H1 (cell line): ENCODE measurements at regions not wholly inside any gene's neighbourhood (a gene's known extent, or its start where the extent isn't known, plus 50 kb on each side); places are given as distances from the start of the nearest gene placed in this dataset.

Experiments
- CTCF ChIA-PET: fragments of 300-600 bp; sonication (Branson Sonifier 250); formaldehyde crosslinking; loops from one replicate; lab custom pipeline; 2021; ENCODE audit not compliant: partially characterized antibody; lab: Charles Lee
- POLR2A ChIA-PET: fragments of 300-600 bp; sonication (Branson Sonifier 250); formaldehyde crosslinking; loops from one replicate; lab custom pipeline; 2021; ENCODE audit warnings: inconsistent platforms; ENCODE audit not compliant: partially characterized antibody; lab: Charles Lee
- DNase-seq, 2 experiments: peaks; one replicate each; pipeline versions ENCODE4 v3.0.0 to v3.0.0-alpha.2; 2010 to 2022; ENCODE audit warnings: low spot score in 2 of 2, low read depth in 1 of 2, mixed read lengths in 1 of 2
- FAIRE-seq: peaks from 2 replicates; lab custom pipeline; 2011; peaks lifted over from hg19 to GRCh38; lab: Jason Lieb, UNC
- H2AFZ ChIP-seq: 2 replicates; pipeline ENCODE4 v1.8.1; 2012; ENCODE audit warnings: low read length, inconsistent platforms
- H2AK5ac ChIP-seq: 2 replicates; pipeline ENCODE4 v1.6.1; 2013; ENCODE audit warnings: low read depth, low read length
- H2BK120ac ChIP-seq: replicated peaks from 2 replicates; pipeline ENCODE3; 2013; ENCODE audit warnings: low read depth, low read length, inconsistent platforms
- H2BK12ac ChIP-seq: 2 replicates; pipeline ENCODE4 v1.6.1; 2013; ENCODE audit warnings: low read depth, low read length
- H2BK15ac ChIP-seq: 2 replicates; pipeline ENCODE4 v1.6.1; 2013; ENCODE audit warnings: low read length
- H2BK20ac ChIP-seq: 2 replicates; pipeline ENCODE4 v1.6.1; 2013; ENCODE audit warnings: low read length
- H2BK5ac ChIP-seq: 2 replicates; pipeline ENCODE4 v1.6.1; 2013; ENCODE audit warnings: low read depth, low read length
- H3K14ac ChIP-seq: 2 replicates; pipeline ENCODE4 v1.6.1; 2013; ENCODE audit warnings: inconsistent platforms; ENCODE audit not compliant: insufficient read length
- H3K18ac ChIP-seq: 2 replicates; pipeline ENCODE4 v1.6.1; 2013; ENCODE audit warnings: low read length; ENCODE audit errors: extremely low read depth
- H3K23ac ChIP-seq: 2 replicates; pipeline ENCODE4 v1.6.1; 2013; ENCODE audit warnings: inconsistent platforms; ENCODE audit not compliant: insufficient read length
- H3K23me2 ChIP-seq: 2 replicates; pipeline ENCODE4 v1.6.1; 2013; ENCODE audit warnings: low read depth, low read length
- H3K27ac ChIP-seq: 2 replicates; pipeline ENCODE4 v1.6.1; 2011; ENCODE audit warnings: low read depth, low read length, inconsistent platforms
- H3K27me3 ChIP-seq, 4 experiments: replicated peaks in 1 of 4; 1 replicate in 1 of 4; 2 replicates in 3 of 4; pipeline versions ENCODE4 v1.6.1 to v1.8.1; 2011 to 2013; ENCODE audit warnings: low read length in 3 of 4, mild to moderate bottlenecking in 3 of 4, inconsistent platforms in 2 of 4, mixed read lengths in 2 of 4, moderate library complexity in 1 of 4; ENCODE audit not compliant: control insufficient read depth in 3 of 4, insufficient read depth in 3 of 4; ENCODE audit errors: extremely low read depth in 1 of 4
- H3K36me3 ChIP-seq, 4 experiments: 2 replicates each; pipeline versions ENCODE4 v1.6.1 to v1.8.1; 2011 to 2013; ENCODE audit warnings: mild to moderate bottlenecking in 4 of 4, low read length in 3 of 4, moderate library complexity in 2 of 4, control low read depth in 1 of 4, inconsistent platforms in 1 of 4; ENCODE audit not compliant: insufficient read depth in 4 of 4, control insufficient read depth in 2 of 4
- H3K4ac ChIP-seq: replicated peaks from 2 replicates; pipeline ENCODE3; 2013; ENCODE audit warnings: low read length, low read depth, mixed read lengths, inconsistent platforms; ENCODE audit not compliant: insufficient read length
- H3K4me1 ChIP-seq, 4 experiments: replicated peaks in 1 of 4; 1 replicate in 1 of 4; 2 replicates in 3 of 4; pipeline versions ENCODE4 v1.6.1 to v1.8.1; 2011 to 2013; ENCODE audit warnings: low read length in 3 of 4, inconsistent platforms in 2 of 4, mixed read lengths in 1 of 4; ENCODE audit not compliant: insufficient read depth in 4 of 4, control insufficient read depth in 3 of 4
- H3K4me2 ChIP-seq, 2 experiments: 2 replicates each; pipeline versions ENCODE4 v1.6.1 to v1.8.1; 2011 to 2013; ENCODE audit warnings: low read depth in 2 of 2, low read length in 2 of 2, control low read depth in 1 of 2, inconsistent platforms in 1 of 2, mild to moderate bottlenecking in 1 of 2; ENCODE audit not compliant: insufficient read depth in 1 of 2
- H3K4me3 ChIP-seq, 4 experiments: fragments of 200-600, 300-600 bp in 1 of 4; sonication (generic), shearing (Covaris generic), sonication (Bioruptor Twin) in 1 of 4; 2 replicates each; pipeline versions ENCODE4 v1.5.1 to v1.8.1; 2011 to 2016; ENCODE audit warnings: low read length in 4 of 4, low read depth in 3 of 4, control low read depth in 2 of 4, inconsistent platforms in 2 of 4, mild to moderate bottlenecking in 2 of 4, mixed read lengths in 1 of 4, moderate library complexity in 1 of 4; ENCODE audit not compliant: insufficient read depth in 2 of 4; ENCODE audit errors: extremely low read depth in 1 of 4
- H3K56ac ChIP-seq: replicated peaks from 2 replicates; pipeline ENCODE3; 2013; ENCODE audit warnings: low read depth, mild to moderate bottlenecking, mixed read lengths, low read length, inconsistent platforms; ENCODE audit not compliant: insufficient read length
- H3K79me1 ChIP-seq: 2 replicates; pipeline ENCODE4 v1.6.1; 2013; ENCODE audit warnings: low read depth, low read length, control low read depth
- H3K79me2 ChIP-seq, 2 experiments: 2 replicates each; pipeline versions ENCODE4 v1.6.1 to v1.8.1; 2012 to 2013; ENCODE audit warnings: low read length in 2 of 2, mild to moderate bottlenecking in 2 of 2, inconsistent platforms in 1 of 2; ENCODE audit not compliant: insufficient read depth in 2 of 2, control insufficient read depth in 1 of 2
- H3K9ac ChIP-seq, 4 experiments: replicated peaks in 1 of 4; 1 replicate in 1 of 4; 2 replicates in 3 of 4; pipeline versions ENCODE4 v1.6.1 to v1.8.1; 2011 to 2013; ENCODE audit warnings: low read depth in 3 of 4, low read length in 3 of 4, control low read depth in 2 of 4, mild to moderate bottlenecking in 2 of 4, moderate library complexity in 2 of 4, inconsistent platforms in 1 of 4; ENCODE audit errors: extremely low read depth in 1 of 4
- H3K9me3 ChIP-seq, 2 experiments: 2 replicates each; pipeline versions ENCODE4 v1.6.1 to v1.8.1; 2012 to 2013; ENCODE audit warnings: mild to moderate bottlenecking in 2 of 2, moderate library complexity in 2 of 2, control low read depth in 1 of 2, inconsistent platforms in 1 of 2, low read depth in 1 of 2, low read length in 1 of 2, mixed read lengths in 1 of 2; ENCODE audit not compliant: insufficient read depth in 2 of 2
- H4K20me1 ChIP-seq, 2 experiments: replicated peaks in 1 of 2; 2 replicates each; pipeline versions ENCODE3 to v1.8.1; 2011 to 2013; ENCODE audit warnings: inconsistent platforms in 2 of 2, low read length in 2 of 2, mild to moderate bottlenecking in 1 of 2; ENCODE audit not compliant: insufficient read depth in 2 of 2, control insufficient read depth in 1 of 2
- H4K5ac ChIP-seq: 2 replicates; pipeline ENCODE4 v1.6.1; 2013; ENCODE audit warnings: low read length, low read depth, mixed read lengths, inconsistent platforms; ENCODE audit not compliant: insufficient read length
- H4K8ac ChIP-seq: 2 replicates; pipeline ENCODE4 v1.8.0; 2013; ENCODE audit warnings: mild to moderate bottlenecking, moderate library complexity, low read length, inconsistent platforms; ENCODE audit not compliant: insufficient read depth; ENCODE audit errors: extremely low read depth
- H4K91ac ChIP-seq: replicated peaks from 2 replicates; pipeline ENCODE3; 2013; ENCODE audit warnings: low read length, mixed read lengths, inconsistent platforms; ENCODE audit not compliant: insufficient read length
- NRF1 ChIP-seq: IDR thresholded peaks from 2 replicates; pipeline ENCODE4 v1.6.1; 2011; ENCODE audit warnings: mild to moderate bottlenecking, low read depth, low read length, improper control_type of control experiment
- SIX5 ChIP-seq: IDR thresholded peaks from 2 replicates; pipeline ENCODE4 v1.6.1; 2011; ENCODE audit warnings: mild to moderate bottlenecking, low read depth, low read length
- WGBS, 2 experiments: shearing (Covaris generic) in 1 of 2; methylation state at CpG; one replicate each; pipeline versions ENCODE4 v1.1.6 to v1.1.7; 2013 to 2015; ENCODE audit warnings: low lambda C conversion rate in 2 of 2, mixed read lengths in 2 of 2, inconsistent platforms in 1 of 2, low coverage in 1 of 2, missing lambda C conversion rate in 1 of 2; ENCODE audit not compliant: insufficient replicate concordance in 2 of 2, insufficient coverage in 1 of 2, insufficient read length in 1 of 2; ENCODE audit errors: extremely low coverage in 1 of 2, missing lambda C conversion rate in 1 of 2; 5-methylcytosine and 5-hydroxymethylcytosine counted together

- Histone ChIP-seq H3K79me1 (no peaks in the 10 kb centered on the region), H2BK12ac (no peak overlapping the region), H3K56ac (no peak overlapping the region), H3K18ac (no peak overlapping the region), H2AFZ (no peak overlapping the region), H3K4me2 (no peak overlapping the region), H3K4me1 (no peaks in the 10 kb centered on the region), H2AK5ac (no peak overlapping the region), H4K8ac (no peak overlapping the region), H3K9ac (no peak overlapping the region), H3K27ac (no peak overlapping the region), H2BK20ac (no peak overlapping the region), H3K9me3 (0 out of 4 replicates have a peak, but pooled peaks cover 0 to under 1% of the 10 kb centered on the region in 2 experiments), H2BK5ac (no peak overlapping the region), H3K14ac (no peak overlapping the region), H3K27me3 (peaks cover 0 to under 1% (median 0%) of the 10 kb centered on the region in 4 experiments; a peak in 1 of 7 replicates), H3K36me3 (no peaks in the 10 kb centered on the region), H3K23ac (no peak overlapping the region), H3K4me3 (no peak overlapping the region), H4K91ac (no peak overlapping the region), H4K20me1 (no peaks in the 10 kb centered on the region), H2BK15ac (no peak overlapping the region), H3K23me2 (no peaks in the 10 kb centered on the region), H3K79me2 (no peaks in the 10 kb centered on the region), H4K5ac (no peak overlapping the region), H2BK120ac (no peak overlapping the region), H3K4ac (no peak overlapping the region)
- TF ChIP-seq SIX5 (no peak), NRF1 (no peak)
- no peak for DNase-seq
- no peak for FAIRE-seq
- CTCF ChIA-PET = interaction anchor here (0.7 to 0.9 kb wide), 2 partner anchors 11 to 1504 kb away, joined by 3 read pairs; no protein-coding TSS in a partner anchor
- WGBS, 2 experiments = 91% methylated on average over 7 of the region's 7 CpGs; no CpG with 5 or more reads in 1 of the 2 experiments
- POLR2A ChIA-PET = no interaction called here
Measured at GRCh38 chr6:167540796-167541195, 215.9 kb downstream of the TTLL2 start.
